Chondrocyte (in vitro differentiated cells): ENCODE measurements at regions not wholly inside any gene's neighbourhood (a gene's known extent, or its start where the extent isn't known, plus 50 kb on each side); places are given as distances from the start of the nearest gene placed in this dataset.

Experiments used
- DNase-seq: peaks from one replicate; pipeline ENCODE4 v3.0.0; 2021; ENCODE audit warnings: mixed read lengths, low spot score
- H3K27ac Mint-ChIP-seq: one replicate; pipeline ENCODE4 v1.8.0; 2021; ENCODE audit warnings: mild to moderate bottlenecking, moderate library complexity, mixed read lengths; ENCODE audit not compliant: unreplicated experiment
- H3K27me3 Mint-ChIP-seq: 2 replicates; pipeline ENCODE4 v1.8.0; 2021; ENCODE audit warnings: low read depth, mixed read lengths
- H3K36me3 Mint-ChIP-seq: 2 replicates; pipeline ENCODE4 v1.8.0; 2021; ENCODE audit warnings: low read depth, mixed read lengths
- H3K4me1 Mint-ChIP-seq: 2 replicates; pipeline ENCODE4 v1.8.0; 2021; ENCODE audit warnings: low read depth, mild to moderate bottlenecking, mixed read lengths
- H3K4me3 Mint-ChIP-seq: one replicate; pipeline ENCODE4 v1.8.0; 2021; ENCODE audit warnings: mild to moderate bottlenecking, moderate library complexity, mixed read lengths; ENCODE audit not compliant: unreplicated experiment
- H3K9me3 Mint-ChIP-seq: 2 replicates; pipeline ENCODE4 v1.8.0; 2021; ENCODE audit warnings: low read depth, mixed read lengths
- CTCF ChIP-seq: fragments of 200-600 bp; sonication (generic); IDR thresholded peaks from 2 replicates; pipeline ENCODE4 v1.5.0; 2021; ENCODE audit warnings: antibody characterized with exemption, mild to moderate bottlenecking, moderate library complexity

- no peaks in the 10 kb centered on the region for H3K9me3 Mint-ChIP-seq
- no peak overlapping the region for H3K4me3 Mint-ChIP-seq
- no peak for DNase-seq
- no peak overlapping the region for H3K27ac Mint-ChIP-seq
- H3K27me3 Mint-ChIP-seq: peaks cover 2% of the 10 kb centered on the region
- no peaks in the 10 kb centered on the region for H3K4me1 Mint-ChIP-seq
- H3K36me3 Mint-ChIP-seq: no peaks in the 10 kb centered on the region
- TF ChIP-seq CTCF: no peak
Observed at GRCh38 chr5:10065428-10066000, 184.2 kb downstream of the ATPSCKMT start.

GRCh38 chr5:10064546-10065195 lies 185.0 kb downstream of the ATPSCKMT start:
- no peak for DNase-seq
- Mint-ChIP-seq H3K27ac (no peak overlapping the region), H3K27me3 (peaks cover 2% of the 10 kb centered on the region), H3K4me1 (no peaks in the 10 kb centered on the region), H3K36me3 (no peaks in the 10 kb centered on the region), H3K9me3 (no peaks in the 10 kb centered on the region), H3K4me3 (no peak overlapping the region)
- no peak for TF ChIP-seq CTCF

- Mint-ChIP-seq H3K9me3 (no peaks in the 10 kb centered on the region), H3K27me3 (peaks cover 2% of the 10 kb centered on the region), H3K27ac (no peak overlapping the region)
Observed at GRCh38 chr5:10063997-10064396, 185.7 kb downstream of the ATPSCKMT start.

GRCh38 chr5:10059980-10060379 lies 189.7 kb downstream of the ATPSCKMT start:
- Mint-ChIP-seq H3K27ac (no peak overlapping the region), H3K36me3 (peaks cover 3% of the 10 kb centered on the region), H3K4me3 (no peak overlapping the region), H3K27me3 (peaks cover 4% of the 10 kb centered on the region), H3K4me1 (no peaks in the 10 kb centered on the region), H3K9me3 (no peaks in the 10 kb centered on the region)
- TF ChIP-seq CTCF: no peak
- no peak for DNase-seq

More at GRCh38 chr5:10063997-10064396, 185.7 kb downstream of the ATPSCKMT start:
- TF ChIP-seq CTCF: no peak
- DNase-seq: no peak
- no peak overlapping the region for H3K4me3 Mint-ChIP-seq
- H3K4me1 Mint-ChIP-seq: no peaks in the 10 kb centered on the region
- H3K36me3 Mint-ChIP-seq: no peaks in the 10 kb centered on the region

GRCh38 chr5:10059556-10059955 lies 190.1 kb downstream of the ATPSCKMT start:
- peaks cover 3% of the 10 kb centered on the region for H3K36me3 Mint-ChIP-seq
- H3K27me3 Mint-ChIP-seq: peaks cover 4% of the 10 kb centered on the region
- H3K9me3 Mint-ChIP-seq: no peaks in the 10 kb centered on the region
- DNase-seq: no peak
- H3K27ac Mint-ChIP-seq: no peak overlapping the region
- no peak for TF ChIP-seq CTCF
- no peak overlapping the region for H3K4me3 Mint-ChIP-seq
- no peaks in the 10 kb centered on the region for H3K4me1 Mint-ChIP-seq
